Loucy (cell line): ENCODE measurements at regions not wholly inside any gene's neighbourhood (a gene's known extent, or its start where the extent isn't known, plus 50 kb on each side); places are given as distances from the start of the nearest gene placed in this dataset.

Source experiments
- H2AFZ ChIP-seq: fragments of 200-600 bp; sonication (generic); 2 replicates; pipeline ENCODE4 v1.6.0; 2016; ENCODE audit warnings: antibody characterized with exemption, mild to moderate bottlenecking, low read length, moderate library complexity
- H3F3A ChIP-seq: fragments of 200-600 bp; 2 replicates; pipeline ENCODE4 v1.6.0; 2016; ENCODE audit warnings: antibody characterized with exemption, low read depth, mild to moderate bottlenecking
- H3K27me3 ChIP-seq: fragments of 200-600 bp; sonication (generic); 2 replicates; pipeline ENCODE4 v1.6.1; 2014; ENCODE audit warnings: low read length, mild to moderate bottlenecking; ENCODE audit not compliant: insufficient read depth, poor library complexity, severe bottlenecking
- H3K36me3 ChIP-seq: fragments of 200-600 bp; sonication (generic); 2 replicates; pipeline ENCODE4 v1.6.1; 2016; ENCODE audit warnings: low read length; ENCODE audit not compliant: insufficient read depth
- H3K4me1 ChIP-seq: fragments of 200-600 bp; sonication (generic); 2 replicates; pipeline ENCODE4 v1.5.1; 2014; ENCODE audit warnings: low read length, mild to moderate bottlenecking; ENCODE audit not compliant: insufficient read depth, poor library complexity, severe bottlenecking
- H3K4me2 ChIP-seq: fragments of 200-600 bp; sonication (generic); 2 replicates; pipeline ENCODE4 v1.6.0; 2014; ENCODE audit warnings: antibody characterized with exemption, low read length, low read depth, mild to moderate bottlenecking; ENCODE audit not compliant: poor library complexity, severe bottlenecking
- H3K4me3 ChIP-seq: fragments of 200-600 bp; sonication (generic); 2 replicates; pipeline ENCODE4 v1.5.1; 2014; ENCODE audit warnings: low read length, mild to moderate bottlenecking, mixed read lengths; ENCODE audit not compliant: poor library complexity, severe bottlenecking
- H3K79me2 ChIP-seq: fragments of 200-600 bp; sonication (generic); 2 replicates; pipeline ENCODE4 v1.6.1; 2014; ENCODE audit warnings: low read length; ENCODE audit not compliant: insufficient read depth
- H3K9ac ChIP-seq: fragments of 200-600 bp; sonication (generic); 2 replicates; pipeline ENCODE4 v1.6.0; 2014; ENCODE audit warnings: mild to moderate bottlenecking, low read depth, low read length, moderate library complexity; ENCODE audit not compliant: poor library complexity, severe bottlenecking
- H3K9me2 ChIP-seq: fragments of 200-600 bp; sonication (generic); replicated peaks from 2 replicates; pipeline ENCODE4 v1.6.1; 2016; ENCODE audit warnings: low read depth, low read length, mixed read lengths
- H3K9me3 ChIP-seq: fragments of 200-600 bp; sonication (generic); 2 replicates; pipeline ENCODE4 v1.6.1; 2014; ENCODE audit warnings: mild to moderate bottlenecking, antibody characterized with exemption, low read length, low read depth; ENCODE audit not compliant: insufficient read depth
- H4K20me1 ChIP-seq: fragments of 200-600 bp; sonication (generic); 2 replicates; pipeline ENCODE4 v1.6.0; 2014; ENCODE audit warnings: antibody characterized with exemption, low read length, mild to moderate bottlenecking; ENCODE audit not compliant: insufficient read depth, poor library complexity, severe bottlenecking
- CTCF ChIP-seq: fragments of 200-600 bp; sonication (generic); conservative IDR thresholded peaks from 2 replicates; pipeline ENCODE4 v1.5.1; 2014; ENCODE audit warnings: mild to moderate bottlenecking, antibody characterized with exemption, low read length
- EZH2phosphoT487 ChIP-seq: fragments of 200-600 bp; IDR thresholded peaks from 2 replicates; pipeline ENCODE4 v1.6.1; 2018; ENCODE audit warnings: antibody characterized with exemption, mild to moderate bottlenecking, moderate library complexity, borderline replicate concordance

GRCh38 chr6:752438-752837 lies 59.5 kb upstream of the EXOC2 start:
- Histone ChIP-seq H2AFZ (no peak overlapping the region), H3F3A (no peaks in the 10 kb centered on the region), H3K9me2 (no peaks in the 10 kb centered on the region), H4K20me1 (no peaks in the 10 kb centered on the region), H3K36me3 (no peaks in the 10 kb centered on the region), H3K79me2 (no peaks in the 10 kb centered on the region), H3K9ac (no peak overlapping the region), H3K4me2 (no peak overlapping the region), H3K9me3 (no peaks in the 10 kb centered on the region), H3K27me3 (no peaks in the 10 kb centered on the region), H3K4me3 (no peak overlapping the region), H3K4me1 (no peaks in the 10 kb centered on the region)
- TF ChIP-seq EZH2phosphoT487 (no peak), CTCF (no peak)

DNA sequence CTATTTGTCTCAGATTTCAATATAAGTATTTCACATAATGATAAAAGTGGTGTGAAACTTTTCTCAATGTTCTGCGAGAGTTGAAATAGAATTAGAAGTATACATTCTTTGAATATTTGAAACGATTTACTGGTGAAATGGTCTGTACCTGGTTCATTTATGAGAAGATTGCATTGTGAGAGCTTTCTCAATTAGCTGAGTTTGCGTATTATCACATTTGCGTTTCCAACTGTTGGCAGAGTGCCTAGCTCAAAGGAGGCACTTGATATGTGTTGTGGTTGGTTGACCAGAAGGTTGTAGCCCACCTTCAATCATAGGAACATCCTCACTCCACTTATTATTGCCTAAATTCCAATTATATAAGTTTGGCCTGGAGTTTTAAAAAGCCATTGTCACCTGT lies 58.8 kb upstream of the EXOC2 start:
- H3K4me2 ChIP-seq: no peak overlapping the region
- H3K9me3 ChIP-seq: no peaks in the 10 kb centered on the region
- H4K20me1 ChIP-seq: no peaks in the 10 kb centered on the region
- no peaks in the 10 kb centered on the region for H3K4me1 ChIP-seq
- H3F3A ChIP-seq: no peaks in the 10 kb centered on the region
- no peaks in the 10 kb centered on the region for H3K36me3 ChIP-seq
- H3K79me2 ChIP-seq: no peaks in the 10 kb centered on the region
- H2AFZ ChIP-seq: no peak overlapping the region
- H3K9me2 ChIP-seq: no peaks in the 10 kb centered on the region
- TF ChIP-seq EZH2phosphoT487: no peak
- TF ChIP-seq CTCF: no peak
- H3K27me3 ChIP-seq: no peaks in the 10 kb centered on the region
- no peak overlapping the region for H3K4me3 ChIP-seq
- H3K9ac ChIP-seq: no peak overlapping the region

- Histone ChIP-seq H3K4me3 (no peak overlapping the region), H3K9me3 (no peaks in the 10 kb centered on the region), H3K27me3 (no peaks in the 10 kb centered on the region), H3K36me3 (no peaks in the 10 kb centered on the region), H4K20me1 (no peaks in the 10 kb centered on the region), H3K9me2 (no peaks in the 10 kb centered on the region), H3F3A (no peaks in the 10 kb centered on the region), H3K79me2 (no peaks in the 10 kb centered on the region), H3K4me1 (no peaks in the 10 kb centered on the region), H2AFZ (no peak overlapping the region), H3K9ac (no peak overlapping the region), H3K4me2 (no peak overlapping the region)
- TF ChIP-seq CTCF (no peak), EZH2phosphoT487 (no peak)
These were observed 55.0 kb upstream of the EXOC2 start for GRCh38 chr6:747921-748320.
